ENCODE measurements at regions not wholly inside any gene's neighbourhood (a gene's known extent, or its start where the extent isn't known, plus 50 kb on each side); places are given as distances from the start of the nearest gene placed in this dataset.

DNA sequence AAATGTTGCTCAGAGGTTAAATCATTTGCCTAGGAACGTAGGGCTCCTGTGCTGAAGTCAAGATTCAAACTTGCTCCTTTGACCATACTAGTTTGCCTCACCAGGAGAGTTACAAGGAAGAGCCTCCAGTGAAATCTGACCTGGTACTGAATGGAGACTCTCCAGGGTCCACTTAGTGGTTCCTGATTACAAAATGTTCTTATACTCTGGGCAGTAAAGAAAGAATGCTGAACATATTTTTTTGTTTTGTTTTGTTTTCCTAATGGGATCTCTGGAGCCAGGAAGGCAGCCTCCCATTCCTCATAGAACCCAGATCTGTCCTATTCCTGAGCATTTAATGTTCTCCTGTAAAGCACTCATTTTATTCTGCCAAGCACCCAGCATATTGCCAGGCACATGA lies 256.5 kb upstream of the CLINT1 start:
- no peaks in the 10 kb centered on the region for H3K79me2 ChIP-seq (ENCODE audit: insufficient read depth, low read depth, low read length)
- no peak overlapping the region for H3K27ac ChIP-seq (ENCODE audit: low read depth, low read length, poor library complexity, severe bottlenecking)
- no TSS peak for BruUV-seq (replicated peaks)
- no peak overlapping the region for H3K4me2 ChIP-seq (ENCODE audit: low read length)
- no peak for TF ChIP-seq EZH2phosphoT487 (IDR thresholded peaks at IDR 0.05; ENCODE audit: borderline replicate concordance, low read depth, low read length)
- no peak for TF ChIP-seq CTCF (conservative IDR thresholded peaks at IDR 0.05; ENCODE audit: low read length)
- H3K9me3 ChIP-seq (ENCODE audit: low read length) = no peaks in the 10 kb centered on the region
- no peaks in the 10 kb centered on the region for H3K36me3 ChIP-seq (ENCODE audit: insufficient read depth, low read length)
- DNase-seq (ENCODE audit: low spot score) = no peak
- no peak overlapping the region for H3K4me3 ChIP-seq (ENCODE audit: low read depth, low read length, poor library complexity, severe bottlenecking)
- intact Hi-C loops (cut with micrococcal nuclease; ENCODE audit: unreplicated experiment) = no loop called here
- H4K20me1 ChIP-seq (ENCODE audit: insufficient read depth, low read length) = no peaks in the 10 kb centered on the region
- H2AFZ ChIP-seq (ENCODE audit: low read length) = no peak overlapping the region
- ChIA-PET POLR2A (no interaction called here), CTCF (ENCODE audit: unreplicated experiment) (no interaction called here)
- no peaks in the 10 kb centered on the region for H3K9me2 ChIP-seq (ENCODE audit: insufficient read depth, low read length)
- H3K4me1 ChIP-seq (ENCODE audit: insufficient read depth, low read length, poor library complexity, severe bottlenecking) = no peaks in the 10 kb centered on the region

DNA sequence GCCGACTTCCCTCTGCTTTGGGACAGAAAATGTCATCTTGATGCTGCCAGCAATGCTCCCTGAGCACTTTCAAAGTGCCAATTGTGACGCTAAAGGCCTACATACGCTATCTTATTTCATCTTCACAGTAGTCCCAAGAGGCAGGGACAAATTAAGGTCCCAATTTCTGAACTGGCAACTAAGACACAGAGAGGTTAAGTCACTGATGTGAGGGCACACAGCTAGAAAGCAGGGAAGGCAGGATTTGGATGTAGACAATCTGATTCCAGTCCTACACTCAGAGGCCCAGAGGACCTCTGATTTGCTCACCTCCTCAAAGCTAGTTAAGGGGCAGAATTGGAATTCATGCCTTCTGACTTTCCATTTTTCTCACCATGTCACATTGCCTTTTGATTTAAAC lies 249.2 kb upstream of the CLINT1 start:
- intact Hi-C loops (cut with micrococcal nuclease; ENCODE audit: unreplicated experiment) = no loop called here
- TF ChIP-seq CTCF (conservative IDR thresholded peaks at IDR 0.05; ENCODE audit: low read length) (no peak), EZH2phosphoT487 (IDR thresholded peaks at IDR 0.05; ENCODE audit: borderline replicate concordance, low read depth, low read length) (no peak)
- Histone ChIP-seq H2AFZ (ENCODE audit: low read length) (no peak overlapping the region), H3K9me2 (ENCODE audit: insufficient read depth, low read length) (no peaks in the 10 kb centered on the region), H3K36me3 (ENCODE audit: insufficient read depth, low read length) (no peaks in the 10 kb centered on the region), H3K79me2 (ENCODE audit: insufficient read depth, low read depth, low read length) (no peaks in the 10 kb centered on the region), H3K27ac (ENCODE audit: low read depth, low read length, poor library complexity, severe bottlenecking) (no peak overlapping the region), H3K4me2 (ENCODE audit: low read length) (no peak overlapping the region), H3K4me3 (ENCODE audit: low read depth, low read length, poor library complexity, severe bottlenecking) (no peak overlapping the region), H3K9me3 (ENCODE audit: low read length) (no peaks in the 10 kb centered on the region), H3K4me1 (ENCODE audit: insufficient read depth, low read length, poor library complexity, severe bottlenecking) (no peaks in the 10 kb centered on the region), H4K20me1 (ENCODE audit: insufficient read depth, low read length) (no peaks in the 10 kb centered on the region)
- BruUV-seq (replicated peaks) = no TSS peak
- ChIA-PET CTCF (ENCODE audit: unreplicated experiment) (no interaction called here), POLR2A (no interaction called here)
- no peak for DNase-seq (ENCODE audit: low spot score)

DNA sequence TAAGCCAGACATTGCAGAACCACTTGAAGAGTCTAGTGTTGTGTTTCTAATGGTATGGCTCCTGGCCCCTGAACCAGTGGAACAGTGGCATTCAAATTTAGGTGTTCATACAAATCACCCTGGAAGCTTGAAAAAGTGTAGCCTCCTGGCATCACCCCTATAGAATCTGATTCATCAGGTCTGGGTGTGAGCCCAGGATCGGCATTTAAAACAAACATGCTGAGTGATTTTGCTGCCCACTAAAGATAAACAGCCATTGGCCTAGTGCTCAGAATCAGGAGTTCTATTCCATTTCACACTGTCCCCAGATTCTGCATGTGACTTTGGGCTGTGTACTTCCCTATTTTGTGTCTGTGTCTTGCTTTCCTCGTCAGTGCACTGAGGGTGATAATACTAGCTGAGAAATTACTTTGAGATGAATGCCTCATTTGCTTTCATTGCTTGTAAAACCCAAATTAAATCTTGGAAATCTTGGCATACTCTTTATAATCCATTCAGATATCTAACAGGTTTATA lies 241.5 kb upstream of the CLINT1 start:
- no peak for TF ChIP-seq EZH2phosphoT487 (IDR thresholded peaks at IDR 0.05; ENCODE audit: borderline replicate concordance, low read depth, low read length)
- no peak for TF ChIP-seq CTCF (conservative IDR thresholded peaks at IDR 0.05; ENCODE audit: low read length)
- H3K4me1 ChIP-seq (ENCODE audit: insufficient read depth, low read length, poor library complexity, severe bottlenecking) = no peaks in the 10 kb centered on the region
- no peaks in the 10 kb centered on the region for H4K20me1 ChIP-seq (ENCODE audit: insufficient read depth, low read length)
- H3K36me3 ChIP-seq (ENCODE audit: insufficient read depth, low read length) = no peaks in the 10 kb centered on the region
- CTCF ChIA-PET (ENCODE audit: unreplicated experiment) = no interaction called here
- no peak overlapping the region for H3K4me3 ChIP-seq (ENCODE audit: low read depth, low read length, poor library complexity, severe bottlenecking)
- H2AFZ ChIP-seq (ENCODE audit: low read length) = no peak overlapping the region
- no peak overlapping the region for H3K4me2 ChIP-seq (ENCODE audit: low read length)
- POLR2A ChIA-PET = no interaction called here
- BruUV-seq (replicated peaks) = no TSS peak
- H3K79me2 ChIP-seq (ENCODE audit: insufficient read depth, low read depth, low read length) = no peaks in the 10 kb centered on the region
- no peaks in the 10 kb centered on the region for H3K9me2 ChIP-seq (ENCODE audit: insufficient read depth, low read length)
- intact Hi-C loops (cut with micrococcal nuclease; ENCODE audit: unreplicated experiment) = no loop called here
- H3K27ac ChIP-seq (ENCODE audit: low read depth, low read length, poor library complexity, severe bottlenecking) = no peak overlapping the region
- peak; percentile 12 for DNase-seq (ENCODE audit: low spot score)
- no peaks in the 10 kb centered on the region; the same call in 1 of the 2 replicates for H3K9me3 ChIP-seq (ENCODE audit: low read length)
